HT-29 (cell line): ENCODE measurements at regions not wholly inside any gene's neighbourhood (a gene's known extent, or its start where the extent isn't known, plus 50 kb on each side); places are given as distances from the start of the nearest gene placed in this dataset.
A peak's percentile ranks its signal among the peaks of the same experiment; 100 is the strongest.

Experiments
- DNase-seq: peaks from one replicate; pipeline ENCODE4 v3.0.0-alpha.2; 2015; ENCODE audit warnings: low spot score

DNA sequence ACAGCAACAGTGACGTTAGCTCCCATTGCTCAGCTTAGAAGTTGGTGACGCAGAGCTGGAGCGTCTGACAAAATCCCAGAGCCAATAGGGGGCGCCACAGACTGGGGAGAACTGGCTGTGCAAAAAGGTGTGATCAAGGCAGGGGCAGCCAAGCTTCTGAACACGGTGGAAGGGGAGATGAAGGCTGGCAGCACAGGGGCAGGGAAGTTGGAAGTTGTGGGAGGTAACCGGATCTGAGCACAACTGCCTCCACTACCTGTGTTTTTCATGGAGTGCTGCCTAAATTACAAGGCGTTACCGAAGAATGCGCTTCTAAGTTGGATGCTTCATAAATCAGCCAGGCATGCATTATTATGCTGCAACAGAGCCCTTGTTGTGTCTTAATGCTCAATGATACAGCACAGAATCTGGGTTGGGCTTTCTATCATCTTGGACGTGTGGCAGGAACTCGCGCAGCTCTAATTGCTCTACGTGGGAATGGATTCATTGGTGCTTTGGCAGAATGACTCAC, 370.0 kb downstream of the SLC4A3 start:
- peak; percentile 19 for DNase-seq

GRCh38 chr2:219998107-219998506, 370.7 kb downstream of the SLC4A3 start:
- no peak for DNase-seq

- no peak for DNase-seq
Observed at GRCh38 chr2:219998714-219999227, 371.3 kb downstream of the SLC4A3 start.

GRCh38 chr2:220000080-220000479, 372.6 kb downstream of the SLC4A3 start:
- DNase-seq = no peak

- DNase-seq = no peak
Observed at GRCh38 chr2:220000586-220000985, 373.2 kb downstream of the SLC4A3 start.

GRCh38 chr2:220001751-220002150, 374.3 kb downstream of the SLC4A3 start:
- no peak for DNase-seq

GRCh38 chr2:220002251-220002650, 374.8 kb downstream of the SLC4A3 start:
- DNase-seq = no peak

DNA sequence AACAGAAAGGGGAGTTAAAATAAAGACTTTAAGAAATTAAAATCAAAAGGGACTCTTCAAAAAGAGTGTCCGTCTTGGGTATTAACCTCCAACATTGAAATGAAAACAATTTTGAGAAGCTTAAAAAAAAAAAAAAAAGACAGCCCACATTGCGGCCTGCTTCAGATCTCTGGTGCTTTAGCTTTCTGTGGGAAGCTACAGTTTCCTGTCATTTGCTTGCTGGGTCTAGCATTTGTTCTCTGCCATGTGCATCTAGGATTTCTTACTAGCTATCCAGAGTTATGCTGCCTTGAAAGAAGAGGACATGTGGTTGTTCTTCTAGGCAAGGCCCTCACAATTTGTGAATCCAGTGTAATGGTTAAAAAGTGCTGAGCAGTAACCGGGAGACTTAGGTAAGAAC, 375.3 kb downstream of the SLC4A3 start:
- DNase-seq = no peak

DNA sequence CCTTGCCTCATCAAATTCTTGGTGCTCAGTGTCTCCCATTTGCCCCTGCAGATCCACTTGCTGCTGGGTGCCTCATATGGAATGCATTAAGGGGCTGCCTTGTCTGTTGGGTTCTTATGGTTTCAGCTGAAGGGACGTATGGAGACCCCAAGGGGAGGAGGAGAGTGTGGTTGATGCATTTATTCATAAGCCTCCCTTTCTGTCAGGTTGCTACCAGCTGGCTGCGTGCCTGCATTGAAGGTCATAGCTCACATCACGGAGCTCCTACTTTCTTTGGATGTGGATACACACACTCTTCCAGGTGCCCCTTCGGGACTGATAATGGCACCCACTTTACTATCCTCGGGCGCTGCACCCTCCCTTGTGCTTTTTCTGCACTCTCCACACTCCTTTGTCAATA, 377.9 kb downstream of the SLC4A3 start:
- no peak for DNase-seq

DNA sequence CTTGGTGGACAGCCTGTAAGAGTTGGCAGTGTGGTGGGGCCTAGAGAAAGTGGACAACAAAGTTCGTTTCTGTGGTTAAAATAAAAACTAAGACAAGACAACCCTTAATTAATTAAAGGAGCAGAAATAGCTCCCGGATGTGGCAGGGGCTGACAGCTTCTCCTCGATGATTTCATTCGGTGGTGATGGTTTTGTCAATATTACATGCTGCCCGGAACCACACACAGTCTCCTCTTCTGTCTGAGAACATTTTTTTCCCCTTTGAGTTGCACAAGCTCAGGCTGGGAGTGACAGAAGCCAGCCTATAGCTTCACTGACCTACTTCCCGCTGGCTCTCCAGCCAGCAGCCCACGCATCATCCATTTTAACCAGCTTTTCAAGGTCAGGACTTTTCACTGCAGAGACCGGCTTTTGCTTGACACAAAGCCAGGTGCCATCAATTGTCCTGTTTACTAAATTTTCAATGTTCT, 378.8 kb downstream of the SLC4A3 start:
- no peak for DNase-seq

GRCh38 chr2:220011859-220012258, 384.4 kb downstream of the SLC4A3 start:
- DNase-seq = no peak

DNA sequence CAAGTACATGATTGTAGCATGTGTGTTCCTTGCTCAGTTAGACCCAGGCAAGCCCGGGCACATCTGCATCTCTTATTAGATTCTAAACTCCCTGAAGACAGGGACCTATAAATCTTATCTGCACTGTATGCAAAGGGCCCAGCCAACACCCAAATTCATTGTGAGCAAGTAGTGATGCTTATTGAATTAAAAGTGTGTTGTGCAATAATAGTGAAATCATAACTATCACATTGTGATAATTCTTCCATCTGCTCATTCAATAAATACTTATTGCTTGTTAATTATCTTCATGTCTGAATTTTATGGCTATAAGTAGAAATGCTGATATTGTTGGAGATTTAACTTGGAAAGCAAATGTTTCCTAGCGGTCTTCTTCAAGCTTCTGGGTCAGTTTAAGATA, 387.5 kb downstream of the SLC4A3 start:
- DNase-seq = no peak

GRCh38 chr2:220015576-220015975, 388.1 kb downstream of the SLC4A3 start:
- no peak for DNase-seq

DNA sequence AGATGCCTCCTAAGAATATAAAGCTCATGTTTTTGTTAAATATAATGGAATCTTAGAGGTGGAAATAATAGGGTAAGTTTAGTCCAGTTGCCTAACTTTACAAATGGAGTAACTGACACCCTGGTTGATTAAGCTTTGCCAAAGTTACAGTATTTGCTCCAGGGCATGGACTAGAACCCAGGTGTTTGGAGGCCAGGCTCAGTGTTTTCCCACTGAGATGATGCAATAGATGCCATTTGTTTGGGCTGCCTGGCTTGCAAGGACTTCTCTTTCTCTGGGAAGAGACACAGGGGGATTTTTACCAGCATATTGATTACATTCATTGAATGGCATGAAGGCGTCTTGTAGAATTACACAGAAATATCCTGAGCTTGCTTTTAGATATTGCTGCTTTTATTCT, 397.8 kb downstream of the SLC4A3 start:
- DNase-seq = no peak

GRCh38 chr2:220029013-220029412, 401.6 kb downstream of the SLC4A3 start:
- DNase-seq = no peak

GRCh38 chr2:220033546-220033945, 406.1 kb downstream of the SLC4A3 start:
- DNase-seq = no peak

DNA sequence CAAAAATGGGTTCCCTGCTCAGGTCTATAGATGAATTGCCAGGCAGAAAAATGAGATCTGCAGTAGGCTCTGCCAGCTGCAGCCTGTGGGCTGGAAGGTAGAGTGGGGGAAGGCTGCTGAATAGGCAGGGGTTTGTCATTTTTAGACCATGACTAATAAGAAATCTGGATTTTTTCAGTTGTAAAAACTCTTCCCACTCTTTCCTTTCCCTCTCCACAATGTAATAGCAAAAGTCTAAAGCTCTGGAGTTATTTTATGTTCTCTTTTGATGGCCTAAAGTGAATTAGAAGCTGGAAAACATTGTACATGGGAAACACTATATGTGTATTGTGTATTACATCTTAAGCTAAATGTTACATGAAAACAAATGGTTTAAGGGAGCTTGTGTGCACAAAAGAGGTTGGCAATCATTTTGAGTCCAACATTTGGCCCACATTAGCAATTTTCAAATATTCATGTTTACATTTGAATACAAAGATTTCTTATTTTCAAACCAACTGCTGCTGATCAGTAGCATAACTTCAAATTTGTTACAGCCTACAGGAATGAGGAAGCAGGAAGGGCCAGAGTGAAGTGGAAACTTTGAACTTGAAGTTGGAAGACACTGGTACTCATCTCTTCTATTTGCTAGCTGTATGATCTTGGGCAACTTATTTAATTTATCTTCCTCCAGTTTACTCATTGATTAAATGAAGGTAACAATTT, 407.1 kb downstream of the SLC4A3 start:
- DNase-seq = no peak

- no peak for DNase-seq
Observed at GRCh38 chr2:220036431-220036830, 409.0 kb downstream of the SLC4A3 start.

DNA sequence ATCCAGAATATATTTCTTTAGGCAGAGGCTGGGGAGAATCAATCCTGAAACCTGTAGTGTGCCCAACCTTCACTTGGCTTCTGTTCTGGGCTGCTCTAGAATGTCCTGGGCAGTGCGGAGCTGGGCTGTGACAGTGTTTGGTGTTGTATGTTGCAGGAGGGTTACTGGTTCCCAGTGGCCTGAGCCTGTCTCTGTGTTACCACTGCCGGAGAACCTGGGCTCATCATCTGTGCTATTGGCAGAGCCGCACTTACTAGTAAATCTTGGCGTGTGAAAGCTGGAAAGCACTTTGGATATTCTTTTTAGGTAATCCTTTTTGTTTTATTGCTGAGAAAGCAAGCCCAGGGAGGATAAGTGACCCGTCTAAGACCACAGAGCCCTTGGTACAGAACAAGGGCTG, 412.9 kb downstream of the SLC4A3 start:
- no peak for DNase-seq

- DNase-seq = no peak
Observed at GRCh38 chr2:220041447-220041846, 414.0 kb downstream of the SLC4A3 start.

DNA sequence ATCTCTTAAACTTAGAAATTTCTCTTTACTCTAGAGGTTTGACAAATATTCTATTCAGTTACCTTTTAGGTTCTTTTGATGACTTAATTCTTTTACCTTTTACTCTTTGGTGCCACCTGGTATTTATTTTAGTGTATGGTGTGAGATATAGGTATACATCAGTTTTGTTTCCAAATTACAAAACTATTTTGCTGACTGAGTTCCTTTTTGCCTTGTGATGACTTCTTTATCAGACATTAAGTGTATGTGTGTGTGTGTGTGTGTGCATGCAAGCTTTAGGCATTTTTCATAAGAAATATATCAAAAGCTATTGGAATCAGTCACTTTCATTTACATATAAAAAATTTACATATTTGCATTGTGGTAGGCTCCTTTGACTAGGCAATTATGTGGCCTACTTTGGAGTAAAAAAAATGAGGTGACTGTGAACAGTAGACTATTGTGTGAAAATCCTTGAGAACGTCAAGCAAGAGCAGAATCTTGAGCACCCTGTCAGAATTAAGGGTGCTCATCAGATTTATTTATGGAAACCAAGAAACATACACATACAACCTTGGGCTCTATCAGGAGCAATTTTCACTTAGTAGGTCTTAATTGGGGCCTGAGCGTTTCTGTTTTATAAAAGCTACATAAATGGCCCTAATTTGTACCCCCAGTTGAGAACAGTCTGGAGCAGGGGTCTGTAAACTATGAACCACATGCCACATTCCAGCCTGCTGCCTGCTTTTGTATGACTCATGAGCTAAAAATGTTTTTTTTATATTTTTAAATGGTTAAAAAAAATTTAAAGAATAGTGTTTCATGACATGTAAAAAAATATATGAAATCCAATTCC, 415.9 kb downstream of the SLC4A3 start:
- no peak for DNase-seq

- DNase-seq = no peak
Observed at GRCh38 chr2:220043990-220044335, 416.5 kb downstream of the SLC4A3 start.

GRCh38 chr2:220044383-220044782, 417.0 kb downstream of the SLC4A3 start:
- DNase-seq = no peak
